Endothelial cell of umbilical vein (primary cell): ENCODE measurements at regions not wholly inside any gene's neighbourhood (a gene's known extent, or its start where the extent isn't known, plus 50 kb on each side); places are given as distances from the start of the nearest gene placed in this dataset.

Experiments used
- BruUV-seq: library from RNA; stranded (reverse); fragments of 400-500 nt; replicated peaks from 2 replicates; lab custom pipeline; 2021; lab: Mats Ljungman, UMichigan
- CTCF ChIA-PET: fragments of 300-600, 350-600 bp; sonication (Branson Sonifier 250); formaldehyde crosslinking; loops from one replicate; lab custom pipeline; 2021; ENCODE audit warnings: antibody characterized with exemption, inconsistent platforms; lab: Charles Lee
- POLR2A ChIA-PET: fragments of 300-600, 350-600 bp; sonication (Branson Sonifier 250); formaldehyde crosslinking; loops from one replicate; lab custom pipeline; 2021; ENCODE audit warnings: antibody characterized with exemption, inconsistent platforms; lab: Charles Lee
- DNase-seq: peaks from one replicate; pipeline ENCODE4 v3.0.0-alpha.2; 2011; ENCODE audit warnings: low read depth, low spot score
- FAIRE-seq: peaks from 2 replicates; lab custom pipeline; 2011; peaks lifted over from hg19 to GRCh38; lab: Jason Lieb, UNC
- H2AFZ ChIP-seq: 2 replicates; pipeline ENCODE4 v1.6.0; 2012; ENCODE audit warnings: low read depth, low read length, control low read depth, inconsistent platforms
- H3K27ac ChIP-seq: 2 replicates; pipeline ENCODE4 v1.5.1; 2011; ENCODE audit warnings: low read depth, mild to moderate bottlenecking, control low read depth, low read length, moderate library complexity; ENCODE audit not compliant: insufficient read depth
- H3K27me3 ChIP-seq, 2 experiments: 2 replicates each; pipeline versions ENCODE4 v1.6.0 to v1.6.1; 2011; ENCODE audit warnings: low read length in 2 of 2, mixed read lengths in 1 of 2; ENCODE audit not compliant: control insufficient read depth in 2 of 2, insufficient read depth in 2 of 2
- H3K36me3 ChIP-seq, 2 experiments: 2 replicates in 1 of 2; 3 replicates in 1 of 2; pipeline ENCODE4 v1.5.1; 2011; ENCODE audit warnings: low read length in 2 of 2, mild to moderate bottlenecking in 1 of 2, moderate library complexity in 1 of 2; ENCODE audit not compliant: control insufficient read depth in 2 of 2, insufficient read depth in 2 of 2; ENCODE audit errors: extremely low read depth in 1 of 2
- H3K4me1 ChIP-seq: 3 replicates; pipeline ENCODE4 v1.5.1; 2011; ENCODE audit warnings: mild to moderate bottlenecking, low read length; ENCODE audit not compliant: control insufficient read depth, insufficient read depth; ENCODE audit errors: extremely low read depth
- H3K4me2 ChIP-seq: 2 replicates; pipeline ENCODE4 v1.6.1; 2011; ENCODE audit warnings: low read length, control low read depth, mixed read lengths; ENCODE audit not compliant: insufficient read depth
- H3K4me3 ChIP-seq, 3 experiments: fragments of 200-600 bp in 1 of 3; sonication (generic), shearing (Covaris generic) in 1 of 3; replicated peaks in 1 of 3; 2 replicates each; pipeline ENCODE4 v1.5.1; 2011 to 2016; ENCODE audit warnings: control low read depth in 3 of 3, low read length in 3 of 3, mild to moderate bottlenecking in 2 of 3, inconsistent platforms in 1 of 3, low read depth in 1 of 3, moderate library complexity in 1 of 3; ENCODE audit not compliant: insufficient read depth in 1 of 3
- H3K79me2 ChIP-seq: 2 replicates; pipeline ENCODE4 v1.6.0; 2012; ENCODE audit warnings: low read length, inconsistent platforms; ENCODE audit not compliant: control insufficient read depth, insufficient read depth
- H3K9ac ChIP-seq: replicated peaks from 2 replicates; pipeline ENCODE3; 2011; ENCODE audit warnings: low read length, control low read depth; ENCODE audit not compliant: insufficient read depth; ENCODE audit errors: extremely low read depth
- H3K9me1 ChIP-seq: replicated peaks from 3 replicates; pipeline ENCODE4 v1.6.0; 2011; ENCODE audit warnings: mild to moderate bottlenecking, low read length; ENCODE audit not compliant: control insufficient read depth, insufficient read depth; ENCODE audit errors: extremely low read depth
- H3K9me3 ChIP-seq: replicated peaks from 2 replicates; pipeline ENCODE4 v1.5.1; 2012; ENCODE audit warnings: low read length, inconsistent platforms; ENCODE audit not compliant: control insufficient read depth, insufficient read depth
- H4K20me1 ChIP-seq: replicated peaks from 2 replicates; pipeline ENCODE3; 2011; ENCODE audit warnings: mild to moderate bottlenecking, low read length; ENCODE audit not compliant: control insufficient read depth, insufficient read depth; ENCODE audit errors: extremely low read depth
- EZH2 ChIP-seq: IDR thresholded peaks from 2 replicates; pipeline ENCODE4 v1.6.1; 2012; ENCODE audit warnings: borderline replicate concordance, low read depth, mild to moderate bottlenecking, moderate library complexity, low read length, inconsistent platforms; ENCODE audit not compliant: severe bottlenecking
- MYC ChIP-seq: IDR thresholded peaks from one replicate; pipeline ENCODE4 v1.6.1; 2011; ENCODE audit warnings: mild to moderate bottlenecking, low read depth, low read length
- POLR2AphosphoS5 ChIP-seq: IDR thresholded peaks from 2 replicates; pipeline ENCODE4 v1.6.1; 2012; ENCODE audit warnings: low read depth, mild to moderate bottlenecking, control low read depth, low read length, moderate library complexity; ENCODE audit not compliant: insufficient read depth
- dilution Hi-C: fragments of 300-500 bp; cut with MboI; formaldehyde crosslinking; loops from one replicate; pipeline ENCODE4 v1.15.0; 2019; ENCODE audit warnings: low sequenced_read_pairs; ENCODE audit not compliant: extremely low pct_ligation_motif_present
- intact Hi-C: fragments of 100-400 bp; cut with micrococcal nuclease; formaldehyde crosslinking; loops from one replicate; pipeline ENCODE4 v1.10.0; 2022
- TF ChIP-seq, protein P1 (sequence below), 2 donors: IDR thresholded peaks; 1 replicate in 1 of 2; 2 replicates in 1 of 2; pipeline ENCODE4 v1.5.1; 2011; ENCODE audit warnings: low read length in 2 of 2, mild to moderate bottlenecking in 2 of 2, moderate library complexity in 2 of 2, control low read depth in 1 of 2, inconsistent platforms in 1 of 2, low read depth in 1 of 2; ENCODE audit not compliant: insufficient read depth in 1 of 2; ENCODE audit errors: extremely low read depth in 1 of 2

GRCh38 chr3:82078246-82078645, 316.8 kb upstream of the GBE1 start:
- TF ChIP-seq, protein P1, sequence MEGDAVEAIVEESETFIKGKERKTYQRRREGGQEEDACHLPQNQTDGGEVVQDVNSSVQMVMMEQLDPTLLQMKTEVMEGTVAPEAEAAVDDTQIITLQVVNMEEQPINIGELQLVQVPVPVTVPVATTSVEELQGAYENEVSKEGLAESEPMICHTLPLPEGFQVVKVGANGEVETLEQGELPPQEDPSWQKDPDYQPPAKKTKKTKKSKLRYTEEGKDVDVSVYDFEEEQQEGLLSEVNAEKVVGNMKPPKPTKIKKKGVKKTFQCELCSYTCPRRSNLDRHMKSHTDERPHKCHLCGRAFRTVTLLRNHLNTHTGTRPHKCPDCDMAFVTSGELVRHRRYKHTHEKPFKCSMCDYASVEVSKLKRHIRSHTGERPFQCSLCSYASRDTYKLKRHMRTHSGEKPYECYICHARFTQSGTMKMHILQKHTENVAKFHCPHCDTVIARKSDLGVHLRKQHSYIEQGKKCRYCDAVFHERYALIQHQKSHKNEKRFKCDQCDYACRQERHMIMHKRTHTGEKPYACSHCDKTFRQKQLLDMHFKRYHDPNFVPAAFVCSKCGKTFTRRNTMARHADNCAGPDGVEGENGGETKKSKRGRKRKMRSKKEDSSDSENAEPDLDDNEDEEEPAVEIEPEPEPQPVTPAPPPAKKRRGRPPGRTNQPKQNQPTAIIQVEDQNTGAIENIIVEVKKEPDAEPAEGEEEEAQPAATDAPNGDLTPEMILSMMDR (IDR thresholded peaks at IDR 0.05; ENCODE audit: extremely low read depth in 1 of 2, insufficient read depth in 1 of 2, low read depth in 1 of 2, low read length in 2 of 2), result no peak
- TF ChIP-seq EZH2 (no peak), POLR2AphosphoS5 (no peak)
- no peaks in the 10 kb centered on the region for H4K20me1 ChIP-seq
- peaks cover 21% of the 10 kb centered on the region for H3K4me1 ChIP-seq
- H3K9me1 ChIP-seq, result no peaks in the 10 kb centered on the region
- H3K27me3 ChIP-seq, result no peaks in the 10 kb centered on the region
- H3K9ac ChIP-seq, result no peak overlapping the region
- H2AFZ ChIP-seq, result no peak overlapping the region
- ChIA-PET POLR2A (no interaction called here), CTCF (no interaction called here)
- no peaks in the 10 kb centered on the region for H3K79me2 ChIP-seq
- H3K4me3 ChIP-seq, result no peak overlapping the region
- intact Hi-C loops, result no loop called here
- no peaks in the 10 kb centered on the region for H3K36me3 ChIP-seq
- H3K27ac ChIP-seq, result no peak overlapping the region
- dilution Hi-C loops, result no loop called here
- BruUV-seq, result no TSS peak
- H3K4me2 ChIP-seq, result no peak overlapping the region
- no peak for DNase-seq
- no peak for FAIRE-seq
- H3K9me3 ChIP-seq, result no peaks in the 10 kb centered on the region

DNA sequence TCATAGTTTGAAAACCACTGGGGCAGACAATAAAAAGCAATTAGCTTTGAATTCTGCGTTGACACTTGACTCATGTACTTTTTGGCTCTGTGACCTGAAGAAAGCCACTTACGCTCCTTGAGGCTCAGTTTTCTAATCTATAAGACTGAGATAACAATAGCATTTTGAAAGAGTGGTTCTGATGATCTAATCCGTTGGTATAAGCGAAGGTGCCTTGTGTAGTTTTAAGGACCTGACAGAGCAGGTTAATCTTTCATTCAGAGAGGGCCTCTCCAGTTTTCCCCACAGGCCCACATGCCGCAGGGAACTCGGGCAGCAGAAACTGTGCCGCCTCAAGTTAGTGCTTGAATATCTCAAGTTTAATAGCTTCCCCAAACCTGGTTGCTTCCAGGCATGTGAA, 306.0 kb upstream of the GBE1 start:
- POLR2A ChIA-PET, result no interaction called here
- H3K4me2 ChIP-seq, result no peak overlapping the region
- H3K36me3 ChIP-seq, result no peaks in the 10 kb centered on the region
- no peaks in the 10 kb centered on the region for H3K79me2 ChIP-seq
- H3K4me3 ChIP-seq, result no peak overlapping the region
- no peak for DNase-seq
- H3K4me1 ChIP-seq, result peaks cover 4% of the 10 kb centered on the region
- intact Hi-C loops, result no loop called here
- no peaks in the 10 kb centered on the region for H4K20me1 ChIP-seq
- H3K9me1 ChIP-seq, result no peaks in the 10 kb centered on the region
- dilution Hi-C loops, result no loop called here
- no peak overlapping the region for H3K9ac ChIP-seq
- no peak for TF ChIP-seq MYC
- H3K27me3 ChIP-seq, result no peaks in the 10 kb centered on the region
- no peak overlapping the region for H3K27ac ChIP-seq
- FAIRE-seq, result no peak
- H3K9me3 ChIP-seq, result no peaks in the 10 kb centered on the region
- no peak overlapping the region for H2AFZ ChIP-seq
- BruUV-seq, result no TSS peak
- CTCF ChIA-PET, result interaction anchor here (1.4 to 1.9 kb wide), 3 partner anchors 13 to 485 kb away, joined by 3 to 4 read pairs (median 3); no protein-coding TSS in a partner anchor
